ENCODE measurements at regions not wholly inside any gene's neighbourhood (a gene's known extent, or its start where the extent isn't known, plus 50 kb on each side); places are given as distances from the start of the nearest gene placed in this dataset.

DNA sequence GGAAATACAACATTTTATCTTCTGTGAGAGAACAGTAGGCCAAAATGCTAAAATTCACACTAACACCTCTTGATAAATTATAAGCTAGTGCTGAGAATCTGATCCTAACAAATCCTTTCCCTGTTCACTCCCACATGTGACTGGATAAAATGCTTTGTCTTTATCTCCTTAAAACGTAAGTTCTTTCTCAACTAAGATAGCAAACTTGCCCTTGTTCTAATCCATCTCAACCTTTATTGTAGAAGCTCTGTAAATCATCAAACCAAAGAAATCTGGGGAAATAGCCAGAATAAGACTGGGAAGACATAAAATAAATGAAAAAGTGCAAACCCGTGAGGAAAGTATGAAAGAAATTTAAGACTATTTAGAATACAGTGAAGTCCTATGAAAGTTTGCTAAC is 1058.4 kb upstream of the ACVR2A start:
- intact Hi-C loops (cut with DNase I; ENCODE audit: low total_unique reads): no loop called here
- WGBS, 2 donors: 46 to 49% methylated on average over 2 of the region's 2 CpGs
- H3K4me1 ChIP-seq: no peaks in the 10 kb centered on the region
- TF ChIP-seq POLR2A (IDR thresholded peaks at IDR 0.05): no peak
- TF ChIP-seq, protein P1, sequence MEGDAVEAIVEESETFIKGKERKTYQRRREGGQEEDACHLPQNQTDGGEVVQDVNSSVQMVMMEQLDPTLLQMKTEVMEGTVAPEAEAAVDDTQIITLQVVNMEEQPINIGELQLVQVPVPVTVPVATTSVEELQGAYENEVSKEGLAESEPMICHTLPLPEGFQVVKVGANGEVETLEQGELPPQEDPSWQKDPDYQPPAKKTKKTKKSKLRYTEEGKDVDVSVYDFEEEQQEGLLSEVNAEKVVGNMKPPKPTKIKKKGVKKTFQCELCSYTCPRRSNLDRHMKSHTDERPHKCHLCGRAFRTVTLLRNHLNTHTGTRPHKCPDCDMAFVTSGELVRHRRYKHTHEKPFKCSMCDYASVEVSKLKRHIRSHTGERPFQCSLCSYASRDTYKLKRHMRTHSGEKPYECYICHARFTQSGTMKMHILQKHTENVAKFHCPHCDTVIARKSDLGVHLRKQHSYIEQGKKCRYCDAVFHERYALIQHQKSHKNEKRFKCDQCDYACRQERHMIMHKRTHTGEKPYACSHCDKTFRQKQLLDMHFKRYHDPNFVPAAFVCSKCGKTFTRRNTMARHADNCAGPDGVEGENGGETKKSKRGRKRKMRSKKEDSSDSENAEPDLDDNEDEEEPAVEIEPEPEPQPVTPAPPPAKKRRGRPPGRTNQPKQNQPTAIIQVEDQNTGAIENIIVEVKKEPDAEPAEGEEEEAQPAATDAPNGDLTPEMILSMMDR (IDR thresholded peaks at IDR 0.05): no peak
- H3K36me3 ChIP-seq (ENCODE audit: low read depth, missing control alignments): no peaks in the 10 kb centered on the region
- DNase-seq: no peak
- no peaks in the 10 kb centered on the region for H3K9me3 ChIP-seq
- no peak overlapping the region for H3K27ac ChIP-seq
- H3K27me3 ChIP-seq: no peaks in the 10 kb centered on the region
- H3K4me3 ChIP-seq: no peak overlapping the region

DNA sequence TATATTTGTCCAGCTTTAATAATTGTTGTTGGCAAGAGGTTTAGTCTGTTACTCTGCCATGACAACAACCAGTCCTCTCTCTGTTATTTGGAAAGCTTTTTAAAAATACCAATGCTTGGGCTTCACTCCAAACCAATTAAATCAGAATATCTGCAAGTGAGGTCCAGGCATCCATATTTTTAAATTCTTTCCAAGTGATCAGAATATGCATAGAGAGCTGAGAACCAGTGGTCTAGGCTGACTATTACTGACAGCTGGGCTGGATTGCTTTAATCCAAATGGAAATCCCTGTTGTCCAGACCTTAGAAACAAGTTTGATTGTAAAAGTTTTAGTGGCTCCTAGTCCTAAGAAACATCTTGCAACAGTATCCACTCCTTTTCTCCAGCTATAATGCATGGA is 1059.7 kb upstream of the ACVR2A start:
- H3K27ac ChIP-seq: no peak overlapping the region
- no peaks in the 10 kb centered on the region for H3K4me1 ChIP-seq
- no peaks in the 10 kb centered on the region for H3K9me3 ChIP-seq
- no peaks in the 10 kb centered on the region for H3K27me3 ChIP-seq
- TF ChIP-seq, protein P1 (IDR thresholded peaks at IDR 0.05): no peak
- TF ChIP-seq POLR2A (IDR thresholded peaks at IDR 0.05): no peak
- no peaks in the 10 kb centered on the region for H3K36me3 ChIP-seq (ENCODE audit: low read depth, missing control alignments)
- no peak overlapping the region for H3K4me3 ChIP-seq
- no peak for DNase-seq
- intact Hi-C loops (cut with DNase I; ENCODE audit: low total_unique reads): no loop called here

DNA sequence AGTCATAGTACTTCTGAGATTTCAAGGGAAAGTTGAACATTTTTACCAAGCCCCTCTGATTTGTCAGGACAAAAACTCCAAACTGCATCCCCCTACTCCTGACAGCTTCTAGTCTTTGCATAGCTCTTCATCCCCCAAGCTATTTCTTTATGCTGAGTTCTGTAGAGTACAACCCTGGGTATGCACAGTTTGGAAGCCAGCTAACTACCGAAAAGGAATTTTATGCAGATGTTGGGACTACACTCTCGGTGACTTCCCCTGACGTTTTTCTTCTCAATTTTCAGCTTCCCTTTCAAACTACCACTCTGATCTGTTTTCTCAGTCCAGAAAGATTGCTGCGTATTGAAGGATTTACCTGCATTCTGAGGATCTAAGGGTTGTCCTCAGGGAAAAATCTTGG is 1060.2 kb upstream of the ACVR2A start:
- no peak for DNase-seq
- WGBS, 2 donors: 73 to 77% methylated on average over 4 of the region's 4 CpGs
- Histone ChIP-seq H3K4me3 (no peak overlapping the region), H3K4me1 (no peaks in the 10 kb centered on the region), H3K36me3 (ENCODE audit: low read depth, missing control alignments) (no peaks in the 10 kb centered on the region), H3K27me3 (no peaks in the 10 kb centered on the region), H3K27ac (no peak overlapping the region), H3K9me3 (no peaks in the 10 kb centered on the region)
- intact Hi-C loops (cut with DNase I; ENCODE audit: low total_unique reads): no loop called here
- TF ChIP-seq, protein P1 (IDR thresholded peaks at IDR 0.05): no peak
- TF ChIP-seq POLR2A (IDR thresholded peaks at IDR 0.05): no peak

DNA sequence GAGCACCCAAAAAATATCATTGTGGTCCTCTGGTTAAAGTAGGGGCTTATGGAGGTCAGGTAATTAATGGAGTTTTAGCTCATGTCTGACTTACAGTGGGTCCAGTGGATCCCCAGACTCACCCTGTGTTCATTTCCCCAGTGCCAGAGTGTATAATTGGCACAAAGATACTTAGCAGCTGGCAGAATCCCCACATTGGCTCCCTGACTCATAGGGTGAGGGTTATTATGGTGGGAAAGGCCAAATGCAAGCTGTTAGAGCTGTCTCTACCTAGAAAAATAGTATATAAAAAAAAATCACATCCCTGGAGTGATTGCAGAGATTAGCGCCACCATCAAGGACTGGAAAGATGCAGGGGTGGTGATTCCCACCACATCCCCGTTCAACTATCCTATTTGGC is 1067.6 kb upstream of the ACVR2A start:
- no peak for DNase-seq
- Histone ChIP-seq H3K27ac (no peak overlapping the region), H3K27me3 (no peaks in the 10 kb centered on the region), H3K4me3 (no peak overlapping the region), H3K4me1 (no peaks in the 10 kb centered on the region), H3K9me3 (no peaks in the 10 kb centered on the region), H3K36me3 (ENCODE audit: low read depth, missing control alignments) (no peaks in the 10 kb centered on the region)
- TF ChIP-seq, protein P1 (IDR thresholded peaks at IDR 0.05): no peak
- no peak for TF ChIP-seq POLR2A (IDR thresholded peaks at IDR 0.05)
- intact Hi-C loops (cut with DNase I; ENCODE audit: low total_unique reads): no loop called here
- 87 to 94% methylated on average over 2 of the region's 2 CpGs for WGBS, 2 donors

DNA sequence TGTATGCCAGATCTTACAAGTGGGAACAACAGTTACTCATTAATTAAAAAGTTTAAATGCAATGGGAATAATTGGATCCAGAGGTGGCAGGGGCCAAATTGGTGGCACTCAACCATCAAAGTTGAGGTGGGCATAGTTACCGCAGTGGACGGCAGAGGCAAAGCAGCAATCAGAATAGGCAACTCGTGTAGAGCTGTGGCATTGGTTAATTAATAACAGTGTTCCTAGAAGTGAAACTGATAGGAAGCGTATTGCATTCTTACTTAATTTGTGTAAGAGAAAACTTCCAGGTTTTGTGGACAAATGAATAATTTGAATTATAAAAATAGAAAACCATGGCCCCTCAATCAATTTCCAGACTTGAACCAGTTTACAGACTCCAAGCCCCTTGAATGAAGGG is 1068.2 kb upstream of the ACVR2A start:
- 92 to 97% methylated on average over 4 of the region's 4 CpGs for WGBS, 2 donors
- no peaks in the 10 kb centered on the region for H3K9me3 ChIP-seq
- no peak overlapping the region for H3K27ac ChIP-seq
- intact Hi-C loops (cut with DNase I; ENCODE audit: low total_unique reads): no loop called here
- H3K4me1 ChIP-seq: no peaks in the 10 kb centered on the region
- no peak overlapping the region for H3K4me3 ChIP-seq
- no peak for TF ChIP-seq POLR2A (IDR thresholded peaks at IDR 0.05)
- TF ChIP-seq, protein P1 (IDR thresholded peaks at IDR 0.05): no peak
- H3K27me3 ChIP-seq: no peaks in the 10 kb centered on the region
- DNase-seq: no peak
- H3K36me3 ChIP-seq (ENCODE audit: low read depth, missing control alignments): no peaks in the 10 kb centered on the region

All from testis (tissue), 2 donors.